ENCODE measurements at regions not wholly inside any gene's neighbourhood (a gene's known extent, or its start where the extent isn't known, plus 50 kb on each side); places are given as distances from the start of the nearest gene placed in this dataset.
"Not testable (repeated sequence)": the region's sequence is repeated elsewhere in the genome, so short reads cannot be mapped to it uniquely, and the experiment has no call there.

- DNase-seq = peak; percentile 3
These were observed 226.4 kb downstream of the BUB3 start for GRCh38 chr10:123380491-123381085.

DNA sequence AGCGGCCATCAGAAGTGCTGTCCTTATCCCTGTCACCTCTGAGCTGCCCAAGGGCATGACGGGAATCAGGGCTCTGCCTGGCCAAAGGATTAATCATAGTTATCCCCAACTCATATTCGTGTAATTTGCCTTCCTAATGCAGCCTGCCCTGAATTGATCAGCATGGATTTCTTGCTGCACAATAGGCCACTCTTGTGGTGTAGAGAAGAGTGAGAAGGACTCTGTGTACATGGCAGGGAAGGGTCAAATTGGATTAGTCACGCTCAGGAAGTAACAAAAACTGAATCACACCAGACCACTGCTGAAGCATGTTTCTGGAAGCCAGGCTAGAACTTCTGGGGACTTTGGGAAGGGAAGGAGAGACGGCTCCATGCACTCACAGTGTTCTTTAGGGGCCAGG lies 227.0 kb downstream of the BUB3 start:
- no peak for DNase-seq

- no peak for DNase-seq
These were observed 228.3 kb downstream of the BUB3 start for GRCh38 chr10:123382491-123382890.

DNA sequence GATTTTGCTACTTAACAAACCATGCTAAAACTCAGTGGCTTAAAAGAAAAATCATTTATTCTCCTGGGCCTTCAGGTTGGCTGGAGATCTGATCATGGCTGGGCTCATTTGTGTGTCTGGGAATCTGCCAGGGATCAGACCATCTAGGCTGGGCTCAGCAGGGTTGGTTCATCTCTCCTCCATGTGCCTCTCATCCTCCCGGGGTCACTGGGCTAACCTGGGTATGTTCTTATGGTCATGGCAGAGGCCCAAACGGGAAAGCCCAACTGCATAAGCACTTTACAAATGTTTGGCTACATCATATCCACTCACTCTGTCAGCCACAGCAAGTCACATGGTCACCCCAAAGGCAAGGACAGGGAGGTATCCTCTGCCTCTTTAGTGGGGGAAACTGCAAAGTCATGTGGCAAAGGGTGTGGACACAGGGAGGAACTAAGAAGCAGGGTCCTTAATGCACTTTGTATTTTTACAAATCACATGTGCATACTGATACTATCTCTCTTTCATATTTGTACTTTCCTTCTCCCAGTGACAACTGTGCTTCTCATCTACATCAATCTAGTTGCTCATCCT lies 231.4 kb downstream of the BUB3 start:
- no peak for DNase-seq

DNA sequence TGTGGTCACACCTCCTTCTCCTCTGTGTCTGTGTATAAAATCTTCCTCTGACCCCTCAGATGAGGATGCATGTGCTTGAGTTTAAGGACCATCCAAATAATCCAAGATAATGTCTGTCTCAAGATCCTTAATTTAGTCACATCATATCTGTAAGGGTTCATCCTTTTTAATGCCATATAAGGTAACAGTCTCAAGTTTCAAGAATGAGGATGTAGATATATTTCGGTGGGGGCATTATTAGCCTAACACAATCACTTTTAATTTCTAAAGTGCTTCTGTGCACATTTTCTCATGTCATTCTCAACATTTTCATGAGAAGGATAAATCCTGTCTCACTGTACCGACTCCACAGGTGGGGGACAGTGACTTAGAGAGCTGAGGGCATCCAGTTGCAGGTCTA lies 235.3 kb downstream of the BUB3 start:
- no peak for DNase-seq

DNA sequence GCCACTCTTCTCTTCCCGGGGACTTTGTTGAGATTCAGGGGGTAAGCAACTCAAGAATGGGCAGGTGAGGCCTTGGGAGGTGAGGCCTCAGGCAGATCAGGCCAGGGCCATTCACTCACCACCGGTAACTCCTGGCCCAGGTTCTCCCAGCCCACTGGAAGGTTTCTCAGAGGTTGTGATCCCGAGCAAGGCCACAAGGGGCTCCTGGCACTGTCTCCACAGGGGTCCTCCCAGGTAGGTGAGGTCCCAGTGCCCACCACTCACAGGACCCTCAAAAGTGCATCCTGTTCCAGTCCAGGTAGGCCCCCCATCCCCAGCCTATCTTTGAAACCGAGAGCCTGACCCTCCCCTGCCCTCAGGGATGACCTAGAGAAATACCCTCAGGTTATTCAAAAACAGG lies 236.1 kb downstream of the BUB3 start:
- no peak for DNase-seq

GRCh38 chr10:123390874-123391273 lies 236.7 kb downstream of the BUB3 start:
- no peak for DNase-seq

GRCh38 chr10:123391275-123392028 lies 237.2 kb downstream of the BUB3 start:
- no peak for DNase-seq

DNA sequence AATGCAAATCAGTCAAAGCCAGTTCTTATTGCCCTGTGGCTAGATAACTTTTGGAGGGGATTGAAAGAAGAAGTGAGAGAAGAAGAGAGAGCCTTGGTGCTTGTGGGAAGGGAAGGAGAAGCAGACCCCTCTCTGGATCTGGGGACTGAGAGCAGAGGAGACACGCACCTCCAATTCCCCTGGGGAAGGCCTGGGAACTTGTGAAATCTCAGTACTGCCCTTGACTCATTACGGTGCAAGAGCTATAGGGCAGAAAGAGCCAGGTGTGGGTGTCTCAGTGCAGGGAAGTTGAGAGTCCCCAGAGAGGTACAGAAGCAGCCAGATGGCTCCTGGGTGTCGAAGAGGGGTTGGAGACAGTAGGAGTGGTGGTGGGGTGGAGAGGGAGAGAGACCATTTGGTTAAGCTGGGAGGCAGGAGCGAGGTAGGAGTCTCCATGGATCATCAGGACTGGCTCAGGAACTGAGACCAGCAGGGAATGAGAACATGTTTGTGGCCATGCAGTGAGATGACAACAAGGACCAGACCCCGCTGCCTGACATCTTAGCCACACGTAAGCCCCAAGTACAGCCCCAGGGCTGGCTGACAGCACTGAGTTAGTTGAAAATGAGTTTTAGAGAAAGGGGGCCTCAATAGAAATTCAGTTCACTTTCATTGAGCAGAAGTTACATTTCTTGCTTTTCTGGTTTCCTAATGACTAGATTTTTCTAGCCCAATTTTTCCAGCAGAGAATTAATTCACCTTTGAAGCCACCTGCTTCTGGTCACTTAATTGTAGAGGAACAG lies 238.2 kb downstream of the BUB3 start:
- no peak for DNase-seq

DNA sequence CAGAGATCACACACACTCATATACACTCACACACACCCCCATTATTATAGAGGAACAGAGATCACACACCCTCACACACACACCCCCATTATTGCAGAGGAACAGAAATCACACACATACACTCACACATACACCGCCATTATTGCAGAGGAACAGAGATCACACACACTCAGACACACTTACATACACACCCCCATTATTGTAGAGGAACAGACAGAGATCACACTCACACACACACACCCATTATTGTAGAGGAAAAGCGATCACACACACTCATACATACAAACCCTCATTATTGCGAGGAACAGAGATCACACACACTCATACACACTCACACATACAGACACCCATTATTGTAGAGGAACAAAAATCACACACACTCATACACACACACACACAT lies 239.0 kb downstream of the BUB3 start:
- DNase-seq = no peak

DNA sequence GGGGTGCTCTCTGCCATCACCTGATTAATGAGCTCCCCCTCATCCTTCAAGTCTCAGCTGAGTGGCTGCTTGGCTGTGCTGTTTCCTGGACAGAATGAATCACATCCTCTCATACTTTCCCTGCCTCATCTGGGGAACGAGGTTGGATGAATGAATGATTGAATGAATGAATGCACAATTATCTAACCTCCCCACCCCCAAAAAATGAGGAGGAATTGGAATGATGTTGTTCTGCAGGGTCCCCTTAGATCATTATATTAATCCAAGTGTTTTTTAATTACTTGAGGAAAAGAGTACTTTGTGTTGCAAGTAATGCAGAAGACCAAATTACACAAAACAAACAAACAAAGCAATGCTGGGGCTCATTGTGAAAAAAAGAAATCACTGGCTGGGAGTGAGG lies 240.2 kb downstream of the BUB3 start:
- no peak for DNase-seq

- DNase-seq = not testable (repeated sequence)
These were observed 241.0 kb downstream of the BUB3 start for GRCh38 chr10:123395234-123395633.

DNA sequence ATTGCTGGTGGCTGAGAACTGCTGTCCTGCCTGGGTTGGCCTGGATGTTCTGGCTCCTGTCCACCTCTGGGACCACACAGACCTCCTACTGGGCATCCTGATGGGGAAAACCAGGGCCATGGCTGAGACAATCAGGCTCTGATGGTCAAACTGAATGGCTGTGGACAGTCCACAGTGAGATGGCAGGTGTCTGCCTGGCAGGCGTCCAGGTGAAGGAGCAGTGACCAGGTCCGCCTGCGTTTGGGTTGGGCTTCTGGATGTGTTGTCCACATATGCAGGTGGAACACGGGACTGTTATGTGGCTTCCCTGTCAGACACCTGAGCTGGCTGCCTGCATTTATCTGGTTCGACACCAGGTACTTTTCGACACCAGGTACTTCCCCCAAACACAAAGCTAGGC lies 241.7 kb downstream of the BUB3 start:
- DNase-seq = no peak

GRCh38 chr10:123398180-123398591 lies 244.0 kb downstream of the BUB3 start:
- DNase-seq = no peak

DNA sequence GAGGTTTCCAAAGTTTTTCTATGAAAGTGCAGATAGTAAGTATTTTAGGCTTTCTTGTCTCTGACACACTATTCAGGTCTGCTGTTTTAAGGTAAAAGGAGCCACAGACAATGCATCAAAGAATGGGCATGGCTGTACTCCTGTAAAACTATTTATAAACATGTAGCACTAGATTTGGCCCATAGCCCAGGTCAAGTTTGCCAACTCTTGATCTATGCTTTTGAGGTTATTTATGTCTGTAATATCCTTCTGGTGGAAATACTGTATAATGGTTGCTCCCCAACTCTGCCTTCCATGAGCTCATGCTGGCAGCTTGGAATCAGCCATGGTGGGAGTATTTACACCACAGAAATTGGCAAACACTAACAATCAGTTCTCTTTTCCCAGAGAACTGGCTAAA lies 244.6 kb downstream of the BUB3 start:
- DNase-seq = no peak

DNA sequence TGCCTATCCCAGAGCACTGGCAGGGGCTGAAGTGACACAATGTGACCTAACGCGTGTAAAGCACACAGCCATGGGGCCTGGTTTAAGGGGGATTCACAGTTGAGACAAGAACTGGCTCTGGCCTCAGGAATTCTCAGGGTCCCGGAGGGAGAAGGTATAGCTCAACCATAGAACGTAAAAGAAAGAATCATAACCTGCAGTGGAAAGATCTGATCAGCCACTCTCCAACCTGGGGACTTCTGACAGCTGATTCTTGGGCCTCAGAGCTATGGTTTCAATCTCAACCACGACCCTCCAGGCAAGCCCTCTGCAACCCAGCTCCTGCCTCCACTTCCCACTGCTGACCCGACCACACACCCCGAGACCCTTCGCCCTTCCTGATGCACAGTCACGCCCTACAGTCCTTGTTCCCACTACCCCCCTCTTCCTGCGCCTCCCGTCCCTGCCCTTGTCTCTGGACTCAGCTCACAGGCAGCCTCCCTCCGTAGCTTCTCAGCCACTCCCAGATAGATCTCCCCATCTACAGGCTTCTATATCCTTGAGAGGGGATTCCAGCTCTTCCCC lies 245.2 kb downstream of the BUB3 start:
- DNase-seq = no peak

GRCh38 chr10:123402021-123402420 lies 247.8 kb downstream of the BUB3 start:
- no peak for DNase-seq

- DNase-seq = no peak
These were observed 248.5 kb downstream of the BUB3 start for GRCh38 chr10:123402656-123403055.

DNA sequence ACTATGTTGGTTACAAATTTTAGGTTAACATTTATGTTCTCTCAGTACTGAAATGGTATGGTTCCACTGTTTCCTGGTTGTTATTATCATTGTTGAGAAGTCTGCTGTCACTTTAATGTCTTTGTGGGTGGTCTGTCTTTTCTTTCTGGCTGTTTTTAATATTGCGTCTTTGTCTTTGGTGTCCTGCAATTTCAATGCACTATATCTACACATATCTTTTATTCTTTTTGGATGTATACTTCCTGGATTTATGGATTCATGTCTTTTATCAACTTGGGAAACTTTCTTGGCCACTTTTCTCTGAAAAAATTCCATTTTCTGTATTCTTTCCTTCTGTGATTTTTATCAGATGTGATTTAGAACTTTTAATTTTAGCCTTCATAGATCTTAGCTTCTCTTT lies 250.2 kb downstream of the BUB3 start:
- DNase-seq = no peak

DNA sequence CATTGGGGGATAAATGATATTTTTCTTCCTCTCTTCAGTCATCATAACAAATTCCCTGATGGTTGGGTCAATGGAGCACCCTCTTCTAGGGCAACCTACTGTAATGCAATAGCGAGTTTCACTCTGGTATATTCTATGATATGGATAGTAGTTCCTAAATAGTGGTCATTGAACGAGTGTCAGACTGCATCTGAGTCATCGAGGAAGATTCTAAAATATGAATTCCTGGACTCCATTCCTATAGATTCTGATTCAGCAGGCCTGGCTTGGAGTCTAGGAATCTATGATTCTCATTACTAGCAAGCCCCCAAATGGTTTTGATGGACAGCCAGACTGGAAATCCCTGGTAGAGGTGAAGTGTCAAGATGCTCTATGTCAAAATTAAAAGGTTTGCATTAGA lies 254.5 kb downstream of the BUB3 start:
- DNase-seq = no peak

DNA sequence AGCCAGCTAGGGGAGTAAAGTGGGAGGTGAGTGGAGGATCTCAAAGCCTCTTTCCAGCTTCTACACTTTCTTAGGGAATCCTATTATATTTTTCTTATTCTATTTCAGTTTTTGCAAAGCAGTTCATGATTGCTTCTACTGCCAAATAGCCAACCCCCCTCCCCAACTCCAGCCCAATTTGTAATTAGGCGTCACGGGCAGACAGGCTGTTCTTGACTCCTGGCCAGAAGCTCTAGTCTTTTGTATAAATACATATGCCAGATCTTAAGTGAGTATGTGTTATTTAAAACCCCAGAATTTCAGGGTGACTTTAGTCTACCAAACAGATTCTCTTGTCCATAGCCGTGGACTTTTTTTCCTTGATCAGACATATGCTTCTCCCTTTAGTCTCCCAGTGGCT lies 255.2 kb downstream of the BUB3 start:
- DNase-seq = no peak

GRCh38 chr10:123409884-123410283 lies 255.7 kb downstream of the BUB3 start:
- DNase-seq = no peak

GRCh38 chr10:123413353-123413752 lies 252.8 kb upstream of the GPR26 start:
- no peak for DNase-seq

All from kidney glomerular epithelial cell (primary cell).